K562 (cell line): ENCODE measurements at regions not wholly inside any gene's neighbourhood (a gene's known extent, or its start where the extent isn't known, plus 50 kb on each side); places are given as distances from the start of the nearest gene placed in this dataset.

ENCODE experiments used
- ATAC-seq: fragments of 200-7000 bp; cut with Tn5 transposase; 3 replicates; pipeline ENCODE4 v1.9.1; 2020; ENCODE audit warnings: moderate library complexity
- BruUV-seq: library from RNA; stranded (reverse); fragments of 400-500 nt; replicated peaks from 2 replicates; lab custom pipeline; 2021; lab: Mats Ljungman, UMichigan
- CTCF ChIA-PET: fragments of 300-600 bp; formaldehyde crosslinking; extraction: SDS; loops from one replicate; lab custom pipeline; 2021; ENCODE audit warnings: low intra/inter-chr PET ratio; lab: Yijun Ruan, JAX
- POLR2A ChIA-PET: fragments of 300-600, 350-650 bp; sonication (Branson Sonifier 250); formaldehyde crosslinking; extraction: SDS; loops from one replicate; lab custom pipeline; 2021; ENCODE audit warnings: antibody characterized with exemption, inconsistent platforms; lab: Yijun Ruan, JAX
- DNase-seq, 4 experiments: peaks; one replicate each; pipeline versions ENCODE4 v3.0.0 to v3.0.0-alpha.2; 2011 to 2018; ENCODE audit warnings: low spot score in 3 of 4, mixed read lengths in 3 of 4; ENCODE audit errors: extremely low read depth in 1 of 4
- FAIRE-seq: peaks from 2 replicates; lab custom pipeline; 2011; peaks lifted over from hg19 to GRCh38; lab: Jason Lieb, UNC
- H2AFZ ChIP-seq: 2 replicates; pipeline ENCODE4 v1.6.0; 2011; ENCODE audit warnings: low read depth, low read length, control low read depth, inconsistent platforms
- H3K27ac ChIP-seq: fragments of 200-600 bp; 3 replicates; pipeline ENCODE4 v1.8.0; 2011; ENCODE audit warnings: low read depth, mild to moderate bottlenecking, control low read depth, inconsistent platforms, low read length, moderate library complexity, mixed read lengths; ENCODE audit errors: extremely low read depth
- H3K27me3 ChIP-seq, 2 experiments: fragments of 300-600 bp in 1 of 2; 2 replicates in 1 of 2; 3 replicates in 1 of 2; pipeline versions ENCODE4 v1.6.0 to v1.8.0; 2011; ENCODE audit warnings: inconsistent platforms in 2 of 2, low read length in 2 of 2, mild to moderate bottlenecking in 1 of 2, mixed read lengths in 1 of 2, moderate library complexity in 1 of 2; ENCODE audit not compliant: control insufficient read depth in 2 of 2, insufficient read depth in 2 of 2
- H3K36me3 ChIP-seq: fragments of 300-600 bp; 3 replicates; pipeline ENCODE4 v1.8.0; 2011; ENCODE audit warnings: mild to moderate bottlenecking, low read length, inconsistent platforms; ENCODE audit not compliant: control insufficient read depth, insufficient read depth
- H3K4me1 ChIP-seq, 2 experiments: fragments of 200-600 bp in 1 of 2; replicated peaks in 1 of 2; 2 replicates in 1 of 2; 3 replicates in 1 of 2; pipeline versions ENCODE4 v1.5.1 to v1.8.0; 2011; ENCODE audit warnings: inconsistent platforms in 2 of 2, low read length in 2 of 2, mild to moderate bottlenecking in 1 of 2, mixed read lengths in 1 of 2, moderate library complexity in 1 of 2; ENCODE audit not compliant: control insufficient read depth in 2 of 2, insufficient read depth in 2 of 2
- H3K4me2 ChIP-seq: 2 replicates; pipeline ENCODE4 v1.6.1; 2011; ENCODE audit warnings: low read length, control low read depth, inconsistent platforms, mixed read lengths; ENCODE audit not compliant: insufficient read depth
- H3K4me3 ChIP-seq: fragments of 200-600 bp; sonication (generic), shearing (Covaris generic); 2 replicates; pipeline ENCODE4 v1.5.1; 2016; ENCODE audit warnings: control low read depth, inconsistent platforms
- H3K79me2 ChIP-seq: fragments of 200-600 bp; 3 replicates; pipeline ENCODE4 v1.8.0; 2011; ENCODE audit warnings: low read length, inconsistent platforms; ENCODE audit not compliant: control insufficient read depth, insufficient read depth
- H3K9ac ChIP-seq, 2 experiments: 2 replicates each; pipeline versions ENCODE4 v1.6.0 to v1.6.1; 2011; ENCODE audit warnings: low read depth in 2 of 2, low read length in 2 of 2, control low read depth in 1 of 2, inconsistent platforms in 1 of 2, mild to moderate bottlenecking in 1 of 2, mixed read lengths in 1 of 2; ENCODE audit not compliant: insufficient read depth in 1 of 2
- H3K9me1 ChIP-seq: one replicate; pipeline ENCODE4 v1.6.0; 2011; ENCODE audit warnings: inconsistent platforms, mild to moderate bottlenecking, low read length, moderate library complexity; ENCODE audit not compliant: control insufficient read depth, insufficient read depth
- H3K9me3 ChIP-seq: replicated peaks from 2 replicates; pipeline ENCODE4 v1.5.1; 2011; ENCODE audit warnings: low read depth, low read length, inconsistent platforms; ENCODE audit not compliant: control insufficient read depth, insufficient read depth
- H4K20me1 ChIP-seq: replicated peaks from 2 replicates; pipeline ENCODE4 v1.6.1; 2011; ENCODE audit warnings: low read length, inconsistent platforms, mixed read lengths; ENCODE audit not compliant: control insufficient read depth, insufficient read depth
- BACH1 ChIP-seq: fragments of 200-800 bp; sonication (Bioruptor generic); IDR thresholded peaks from 2 replicates; pipeline ENCODE4 v1.6.1; 2016; ENCODE audit warnings: missing genetic modification characterization, missing compliant biosample characterization
- E2F1 ChIP-seq: sonication (generic); formaldehyde crosslinking; IDR thresholded peaks from 2 replicates; pipeline ENCODE4 v1.8.1; 2023; ENCODE audit warnings: mild to moderate bottlenecking, missing genetic modification reagents, moderate library complexity
- EZH2 ChIP-seq: IDR thresholded peaks from 2 replicates; pipeline ENCODE4 v1.6.1; 2012; ENCODE audit warnings: low read depth, mild to moderate bottlenecking, inconsistent platforms, low read length, borderline replicate concordance
- GATAD2B ChIP-seq: fragments of 450-650 bp; IDR thresholded peaks from 2 replicates; pipeline ENCODE4 v1.6.1; 2017; ENCODE audit warnings: mild to moderate bottlenecking, borderline replicate concordance
- HMGN3 ChIP-seq: IDR thresholded peaks from 2 replicates; pipeline ENCODE4 v1.6.1; 2011; ENCODE audit warnings: borderline replicate concordance, low read depth, mild to moderate bottlenecking, mixed read lengths, low read length; ENCODE audit not compliant: insufficient read length; ENCODE audit errors: extremely low read depth
- ILK ChIP-seq: fragments of 450-650 bp; IDR thresholded peaks from 2 replicates; pipeline ENCODE4 v1.6.1; 2016; ENCODE audit warnings: missing genetic modification characterization, low read depth, mild to moderate bottlenecking, missing compliant biosample characterization, moderate library complexity, borderline replicate concordance
- IRF9 ChIP-seq: fragments of 450-650 bp; IDR thresholded peaks from 2 replicates; pipeline ENCODE4 v1.6.1; 2016; ENCODE audit warnings: missing biosample characterization, missing genetic modification characterization
- OTX1 ChIP-seq: fragments of 450-650 bp; formaldehyde crosslinking; IDR thresholded peaks from 2 replicates; pipeline ENCODE4 v1.4.0; 2022; ENCODE audit warnings: mild to moderate bottlenecking
- PHF8 ChIP-seq: fragments of 200-600 bp; sonication (generic); IDR thresholded peaks from 2 replicates; pipeline ENCODE4 v1.6.1; 2012; ENCODE audit warnings: mixed run types, mild to moderate bottlenecking, inconsistent platforms, low read length, moderate library complexity, borderline replicate concordance
- RAD51 ChIP-seq: fragments of 450-650 bp; IDR thresholded peaks from 2 replicates; pipeline ENCODE4 v1.7.1; 2016; ENCODE audit warnings: low read depth, mild to moderate bottlenecking, borderline replicate concordance
- RBM25 ChIP-seq: fragments of 200-400 bp; formaldehyde crosslinking; IDR thresholded peaks from 2 replicates; pipeline ENCODE4 v1.6.1; 2018; ENCODE audit warnings: low read length, low read depth, moderate library complexity; ENCODE audit not compliant: severe bottlenecking
- USF2 ChIP-seq: sonication (generic); formaldehyde crosslinking; IDR thresholded peaks from 2 replicates; pipeline ENCODE4 v1.5.0; 2020; ENCODE audit warnings: missing genetic modification reagents
- ZBTB9 ChIP-seq: fragments of 450-650 bp; formaldehyde crosslinking; IDR thresholded peaks from 2 replicates; pipeline ENCODE4 v1.4.0; 2020; ENCODE audit warnings: mild to moderate bottlenecking, moderate library complexity
- ZFPM2 ChIP-seq: fragments of 250-450 bp; sonication (Bioruptor Pico); IDR thresholded peaks from 2 replicates; pipeline ENCODE4 v1.5.1; 2022; ENCODE audit warnings: mild to moderate bottlenecking
- ZNF511 ChIP-seq: sonication (generic); formaldehyde crosslinking; IDR thresholded peaks from 2 replicates; pipeline ENCODE4 v1.8.0; 2022; ENCODE audit warnings: mild to moderate bottlenecking, missing genetic modification reagents
- ZNF695 ChIP-seq: fragments of 450-650 bp; formaldehyde crosslinking; IDR thresholded peaks from 2 replicates; pipeline ENCODE4 v1.4.0; 2020; ENCODE audit warnings: mild to moderate bottlenecking, moderate library complexity
- WGBS: fragments of 100-300 bp; shearing (Covaris generic); methylation state at CpG from one replicate; pipeline ENCODE4 v1.1.6; 2016; ENCODE audit warnings: low coverage, mixed read lengths; ENCODE audit not compliant: insufficient coverage; ENCODE audit errors: missing lambda C conversion rate; 5-methylcytosine and 5-hydroxymethylcytosine counted together
- in situ Hi-C: fragments of 300-500 bp; cut with MboI; formaldehyde crosslinking; loops from 4 replicates; pipeline ENCODE4 v1.15.0; 2018; ENCODE audit warnings: inconsistent platforms, mixed read lengths
- intact Hi-C: fragments of 100-400 bp; cut with micrococcal nuclease; formaldehyde crosslinking; loops from 2 replicates; pipeline ENCODE4 v1.14.2; 2022

GRCh38 chr11:25691959-25692358 lies 640.0 kb upstream of the ANO3 start:
- Histone ChIP-seq H3K36me3 (no peaks in the 10 kb centered on the region), H3K4me1 (no peaks in the 10 kb centered on the region), H3K79me2 (no peaks in the 10 kb centered on the region), H3K9ac (no peak overlapping the region), H3K27ac (no peak overlapping the region), H3K9me3 (no peaks in the 10 kb centered on the region), H2AFZ (no peak overlapping the region), H3K4me2 (no peak overlapping the region), H4K20me1 (no peaks in the 10 kb centered on the region), H3K27me3 (no peaks in the 10 kb centered on the region), H3K9me1 (no peaks in the 10 kb centered on the region), H3K4me3 (no peak overlapping the region)
- in situ Hi-C loops = no loop called here
- no peak for ATAC-seq
- under 1% methylated on average over 8 of the region's 8 CpGs for WGBS
- CTCF ChIA-PET = no interaction called here
- intact Hi-C loops = no loop called here
- BruUV-seq = no TSS peak
- FAIRE-seq = no peak
- DNase-seq = no peak
- POLR2A ChIA-PET = no interaction called here
- TF ChIP-seq ZBTB9 (CRISPR knock-in tag) = no peak
- TF ChIP-seq USF2 (CRISPR knock-in tag) = no peak
- TF ChIP-seq EZH2 = no peak
- no peak for TF ChIP-seq PHF8
- TF ChIP-seq ZNF695 = no peak
- no peak for TF ChIP-seq ILK (tag)
- no peak for TF ChIP-seq OTX1 (CRISPR knock-in tag)
- no peak for TF ChIP-seq HMGN3
- TF ChIP-seq RBM25 = no peak
- TF ChIP-seq IRF9 = no peak
- TF ChIP-seq ZFPM2 (CRISPR knock-in tag) = no peak
- TF ChIP-seq BACH1 = no peak
- no peak for TF ChIP-seq ZNF511 (CRISPR knock-in tag)
- no peak for TF ChIP-seq RAD51
- TF ChIP-seq E2F1 (CRISPR knock-in tag) = no peak
- TF ChIP-seq GATAD2B = no peak
